IPS DF 6.9 (cell line): ENCODE measurements at regions not wholly inside any gene's neighbourhood (a gene's known extent, or its start where the extent isn't known, plus 50 kb on each side); places are given as distances from the start of the nearest gene placed in this dataset.
"Not testable (repeated sequence)": the region's sequence is repeated elsewhere in the genome, so short reads cannot be mapped to it uniquely, and the experiment has no call there.

Experiments
- DNase-seq: peaks from one replicate; pipeline ENCODE4 v3.0.0-alpha.2; 2013; ENCODE audit warnings: low read depth, low spot score
- H3K27ac ChIP-seq: one replicate; pipeline ENCODE4 v1.5.1; 2013; ENCODE audit warnings: low read length, control low read depth
- H3K27me3 ChIP-seq: 2 replicates; pipeline ENCODE4 v1.6.1; 2013; ENCODE audit warnings: mild to moderate bottlenecking, low read length; ENCODE audit not compliant: control insufficient read depth, insufficient read depth
- H3K36me3 ChIP-seq: 2 replicates; pipeline ENCODE4 v1.6.1; 2013; ENCODE audit warnings: low read length; ENCODE audit not compliant: control insufficient read depth, insufficient read depth
- H3K4me1 ChIP-seq: 2 replicates; pipeline ENCODE4 v1.6.1; 2013; ENCODE audit warnings: low read length; ENCODE audit not compliant: control insufficient read depth, insufficient read depth
- H3K4me3 ChIP-seq: 2 replicates; pipeline ENCODE4 v1.5.1; 2013; ENCODE audit warnings: mild to moderate bottlenecking, low read length
- H3K9me3 ChIP-seq: 2 replicates; pipeline ENCODE4 v1.6.1; 2013; ENCODE audit warnings: low read length, inconsistent platforms; ENCODE audit not compliant: control insufficient read depth, insufficient read depth
- WGBS: extraction: QIAGEN DNeasy Blood & Tissue Kit; methylation state at CpG from one replicate; pipeline ENCODE4 v1.1.7; 2013; ENCODE audit warnings: mixed read lengths, missing lambda C conversion rate; ENCODE audit not compliant: insufficient read length, insufficient coverage; 5-methylcytosine and 5-hydroxymethylcytosine counted together

DNA sequence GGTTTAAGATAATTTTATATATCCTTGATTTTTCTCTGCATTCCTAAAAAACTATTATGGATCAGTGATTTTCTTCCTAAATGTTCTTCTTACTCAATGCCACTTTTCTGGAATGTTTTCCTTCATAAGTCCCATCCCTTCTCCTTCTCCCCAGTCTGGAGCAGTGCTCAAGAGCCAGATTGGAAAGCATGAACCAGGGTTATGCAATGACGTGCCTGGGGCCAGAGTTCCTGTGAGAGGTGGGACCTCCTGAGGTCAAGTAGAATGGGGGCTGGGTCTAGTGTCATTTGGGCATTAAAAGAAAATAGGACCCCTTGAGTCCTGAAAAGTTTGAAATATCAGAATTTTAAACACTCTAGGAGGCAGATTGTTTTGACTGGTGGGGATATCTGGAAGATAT is 132.0 kb upstream of the NPY start:
- DNase-seq = no peak
- no peak overlapping the region for H3K27ac ChIP-seq
- no CpG with 5 or more reads among the region's 1 CpG for WGBS

DNA sequence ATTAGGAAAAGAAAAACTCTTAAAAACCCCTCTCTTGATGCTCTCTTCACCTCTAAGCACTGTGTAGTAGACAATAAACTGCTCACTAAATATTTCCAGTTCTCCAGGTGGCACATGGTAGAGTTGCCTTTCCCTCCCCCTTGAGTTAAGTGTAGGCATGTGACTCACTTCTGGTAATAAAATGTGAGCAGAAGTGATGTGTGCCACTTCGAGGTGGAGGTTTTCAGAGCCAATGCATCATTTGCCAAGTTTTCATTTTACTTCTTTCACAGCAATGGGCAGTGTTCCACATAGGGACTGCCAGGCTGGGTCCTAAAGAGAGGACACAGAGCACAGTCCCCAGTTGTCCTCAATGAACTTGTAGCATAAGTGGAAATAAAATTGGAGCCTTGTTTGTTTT is 131.6 kb upstream of the NPY start:
- no peak overlapping the region for H3K27ac ChIP-seq

More for the DNA sequence above, 132.0 kb upstream of the NPY start:
- H3K4me3 ChIP-seq = no peak overlapping the region
- H3K4me1 ChIP-seq = no peaks in the 10 kb centered on the region
- no peaks in the 10 kb centered on the region for H3K36me3 ChIP-seq
- no peaks in the 10 kb centered on the region for H3K27me3 ChIP-seq
- H3K9me3 ChIP-seq = no peaks in the 10 kb centered on the region

GRCh38 chr7:24152877-24153472 is 131.0 kb upstream of the NPY start:
- Histone ChIP-seq H3K27me3 (no peaks in the 10 kb centered on the region), H3K9me3 (no peaks in the 10 kb centered on the region), H3K27ac (no peak overlapping the region), H3K4me3 (no peak overlapping the region), H3K4me1 (no peaks in the 10 kb centered on the region), H3K36me3 (no peaks in the 10 kb centered on the region)
- no CpG with 5 or more reads among the region's 6 CpGs for WGBS
- no peak for DNase-seq

More for the DNA sequence above, 131.6 kb upstream of the NPY start:
- no peak for DNase-seq
- H3K4me1 ChIP-seq = no peaks in the 10 kb centered on the region
- no peaks in the 10 kb centered on the region for H3K9me3 ChIP-seq
- WGBS = no CpG with 5 or more reads among the region's 1 CpG
- no peak overlapping the region for H3K4me3 ChIP-seq
- H3K27me3 ChIP-seq = no peaks in the 10 kb centered on the region
- no peaks in the 10 kb centered on the region for H3K36me3 ChIP-seq

- Histone ChIP-seq H3K36me3 (no peaks in the 10 kb centered on the region), H3K9me3 (no peaks in the 10 kb centered on the region), H3K4me1 (no peaks in the 10 kb centered on the region), H3K27ac (no peak overlapping the region), H3K27me3 (no peaks in the 10 kb centered on the region), H3K4me3 (no peak overlapping the region)
- WGBS = no CpG with 5 or more reads among the region's 3 CpGs
- DNase-seq = no peak
Observed at GRCh38 chr7:24157666-24158065, 126.3 kb upstream of the NPY start.

- Histone ChIP-seq H3K27me3 (no peaks in the 10 kb centered on the region), H3K9me3 (no peaks in the 10 kb centered on the region), H3K4me3 (no peak overlapping the region), H3K27ac (no peak overlapping the region), H3K36me3 (no peaks in the 10 kb centered on the region), H3K4me1 (no peaks in the 10 kb centered on the region)
- WGBS = no CpG with 5 or more reads among the region's 6 CpGs
- DNase-seq = no peak
Observed at GRCh38 chr7:24158975-24159374, 125.0 kb upstream of the NPY start.

DNA sequence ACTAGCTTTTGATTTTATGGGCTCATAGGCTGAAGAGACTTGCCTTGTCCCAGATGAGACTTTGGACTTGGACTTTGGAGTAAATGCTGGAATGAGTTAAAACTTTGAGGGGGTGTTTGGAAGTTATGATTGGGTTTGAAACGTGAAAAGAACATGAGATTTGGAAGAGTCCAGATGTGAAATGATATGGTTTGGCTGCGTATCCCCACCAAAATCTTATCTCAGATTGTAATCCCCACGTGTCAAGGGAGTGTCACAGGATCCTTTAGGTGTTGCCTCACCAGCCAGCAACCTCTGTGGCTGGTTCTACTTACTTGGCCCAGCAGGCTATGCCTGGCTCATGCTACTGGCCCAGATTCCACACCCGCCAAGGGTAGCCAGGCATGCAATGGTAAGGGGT is 119.6 kb upstream of the NPY start:
- no peak overlapping the region for H3K4me3 ChIP-seq
- 100% methylated on average over 1 of the region's 4 CpGs for WGBS
- no peak overlapping the region for H3K27ac ChIP-seq
- H3K27me3 ChIP-seq = no peaks in the 10 kb centered on the region
- H3K4me1 ChIP-seq = no peaks in the 10 kb centered on the region
- H3K9me3 ChIP-seq = no peaks in the 10 kb centered on the region
- DNase-seq = no peak
- no peaks in the 10 kb centered on the region for H3K36me3 ChIP-seq

DNA sequence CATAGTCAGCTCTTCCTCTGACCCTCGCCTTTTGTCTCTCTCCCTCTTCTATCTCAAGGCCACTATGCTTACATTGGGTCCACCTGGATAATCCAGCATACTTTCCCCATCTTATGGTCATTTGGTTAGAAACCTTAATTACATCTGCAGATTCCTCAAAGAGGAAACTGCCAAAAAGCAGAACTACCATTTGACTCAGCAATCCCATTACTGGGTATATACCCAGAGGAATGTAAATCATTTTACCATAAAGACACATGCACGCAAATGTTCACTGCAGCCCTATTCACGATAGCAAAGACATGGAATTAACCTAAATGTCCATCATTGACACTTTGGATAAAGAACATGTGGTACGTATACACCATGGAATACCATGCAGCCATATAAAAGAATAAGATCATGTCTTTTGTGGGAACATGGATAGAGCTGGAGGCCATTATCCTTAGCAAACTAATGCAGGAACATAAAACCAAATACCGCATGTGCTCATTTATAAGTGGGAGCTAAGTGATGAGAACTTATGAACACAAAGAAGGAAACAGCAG is 114.8 kb upstream of the NPY start:
- Histone ChIP-seq H3K36me3 (no peaks in the 10 kb centered on the region), H3K27me3 (no peaks in the 10 kb centered on the region), H3K4me1 (no peaks in the 10 kb centered on the region), H3K27ac (no peak overlapping the region), H3K9me3 (no peaks in the 10 kb centered on the region), H3K4me3 (no peak overlapping the region)
- DNase-seq = no peak
- no CpG with 5 or more reads among the region's 5 CpGs for WGBS

GRCh38 chr7:24171951-24172350 is 112.0 kb upstream of the NPY start:
- not testable (repeated sequence) for DNase-seq, H3K27ac ChIP-seq, H3K9me3 ChIP-seq, H3K4me3 ChIP-seq, H3K4me1 ChIP-seq, H3K36me3 ChIP-seq, H3K27me3 ChIP-seq
- no CpG with 5 or more reads among the region's 9 CpGs for WGBS

GRCh38 chr7:24172856-24173255 is 111.1 kb upstream of the NPY start:
- WGBS = no CpG with 5 or more reads among the region's 4 CpGs

GRCh38 chr7:24175603-24176002 is 108.4 kb upstream of the NPY start:
- no peaks in the 10 kb centered on the region for H3K4me1 ChIP-seq
- H3K27me3 ChIP-seq = no peaks in the 10 kb centered on the region
- DNase-seq = no peak
- no peak overlapping the region for H3K27ac ChIP-seq
- no peaks in the 10 kb centered on the region for H3K9me3 ChIP-seq
- no peak overlapping the region for H3K4me3 ChIP-seq
- no peaks in the 10 kb centered on the region for H3K36me3 ChIP-seq
- no CpG with 5 or more reads among the region's 6 CpGs for WGBS

More at GRCh38 chr7:24172856-24173255, 111.1 kb upstream of the NPY start:
- Histone ChIP-seq H3K27me3 (no peaks in the 10 kb centered on the region), H3K9me3 (no peaks in the 10 kb centered on the region), H3K4me3 (no peak overlapping the region), H3K4me1 (no peaks in the 10 kb centered on the region), H3K27ac (no peak overlapping the region), H3K36me3 (no peaks in the 10 kb centered on the region)
- no peak for DNase-seq
